A673 (cell line): ENCODE measurements at regions not wholly inside any gene's neighbourhood (a gene's known extent, or its start where the extent isn't known, plus 50 kb on each side); places are given as distances from the start of the nearest gene placed in this dataset.

ENCODE experiments used
- BruUV-seq: library from RNA; stranded (reverse); fragments of 400-500 nt; replicated peaks from 2 replicates; lab custom pipeline; 2021; lab: Mats Ljungman, UMichigan
- CTCF ChIA-PET: fragments of 300-600 bp; sonication (Branson Sonifier 250); formaldehyde crosslinking; loops from one replicate; lab custom pipeline; 2022; ENCODE audit warnings: antibody characterized with exemption; lab: Charles Lee
- POLR2A ChIA-PET: fragments of 300-600 bp; sonication (Branson Sonifier 250); formaldehyde crosslinking; loops from one replicate; lab custom pipeline; 2022; ENCODE audit warnings: antibody characterized with exemption; ENCODE audit not compliant: low non-redundant PET; lab: Charles Lee
- DNase-seq: peaks from one replicate; pipeline ENCODE4 v3.0.0-alpha.2; 2015; ENCODE audit warnings: low spot score
- H3K27ac ChIP-seq: fragments of 200-600 bp; sonication (generic); 2 replicates; pipeline ENCODE4 v1.5.1; 2016; ENCODE audit warnings: mixed run types, low read depth, mild to moderate bottlenecking, mixed read lengths, antibody characterized with exemption, low read length; ENCODE audit not compliant: poor library complexity, severe bottlenecking
- H3K27me3 ChIP-seq: fragments of 200-600 bp; sonication (generic); replicated peaks from 2 replicates; pipeline ENCODE4 v1.6.1; 2017; ENCODE audit warnings: mixed run types, low read depth, mild to moderate bottlenecking, mixed read lengths, antibody characterized with exemption, low read length; ENCODE audit not compliant: insufficient read depth, poor library complexity
- H3K36me3 ChIP-seq: fragments of 200-600 bp; sonication (generic); 2 replicates; pipeline ENCODE4 v1.6.1; 2016; ENCODE audit warnings: mixed run types, mild to moderate bottlenecking, mixed read lengths, antibody characterized with exemption, low read length; ENCODE audit not compliant: insufficient read depth, poor library complexity, severe bottlenecking
- H3K4me1 ChIP-seq: fragments of 200-600 bp; sonication (generic); 2 replicates; pipeline ENCODE4 v1.6.1; 2017; ENCODE audit warnings: mixed run types, mild to moderate bottlenecking, mixed read lengths, antibody characterized with exemption, low read length; ENCODE audit not compliant: insufficient read depth, poor library complexity, severe bottlenecking
- H3K4me3 ChIP-seq: fragments of 200-600 bp; sonication (generic); 2 replicates; pipeline ENCODE4 v1.5.1; 2016; ENCODE audit warnings: low read depth, mixed run types, mild to moderate bottlenecking, mixed read lengths, low read length; ENCODE audit not compliant: poor library complexity, severe bottlenecking
- H3K9me3 ChIP-seq: fragments of 200-600 bp; sonication (generic); 2 replicates; pipeline ENCODE4 v1.6.1; 2016; ENCODE audit warnings: mixed run types, low read depth, mild to moderate bottlenecking, mixed read lengths, antibody characterized with exemption, low read length; ENCODE audit not compliant: poor library complexity, severe bottlenecking
- CTCF ChIP-seq: fragments of 300-800, 200-600 bp; sonication (generic); conservative IDR thresholded peaks from 2 replicates; pipeline ENCODE4 v1.5.1; 2017; ENCODE audit warnings: low read depth, mild to moderate bottlenecking, antibody characterized with exemption, low read length, moderate library complexity, mixed read lengths
- EZH2 ChIP-seq: fragments of 200-600 bp; sonication (generic); IDR thresholded peaks from 2 replicates; pipeline ENCODE4 v1.6.1; 2017; ENCODE audit warnings: borderline replicate concordance, low read depth, mild to moderate bottlenecking, mixed read lengths, antibody characterized with exemption, low read length; ENCODE audit not compliant: poor library complexity, severe bottlenecking
- intact Hi-C: fragments of 100-400 bp; cut with micrococcal nuclease; formaldehyde crosslinking; loops from one replicate; pipeline ENCODE4 v1.10.0; 2022; ENCODE audit not compliant: unreplicated experiment

- intact Hi-C loops = loop anchor here (10.0 kb wide), 1 partner anchor 1063 kb away; no protein-coding TSS in a partner anchor
Measured at GRCh38 chr7:15012135-15012534, 109.6 kb upstream of the DGKB start.

GRCh38 chr7:15011289-15011688, 108.7 kb upstream of the DGKB start:
- Histone ChIP-seq H3K27me3 (no peaks in the 10 kb centered on the region), H3K36me3 (no peaks in the 10 kb centered on the region), H3K4me3 (no peak overlapping the region), H3K9me3 (no peaks in the 10 kb centered on the region), H3K27ac (no peak overlapping the region), H3K4me1 (no peaks in the 10 kb centered on the region)
- CTCF ChIA-PET = no interaction called here
- BruUV-seq = no TSS peak
- no peak for DNase-seq
- POLR2A ChIA-PET = no interaction called here
- intact Hi-C loops = loop anchor here (10.0 kb wide), 1 partner anchor 1064 kb away; no protein-coding TSS in a partner anchor
- TF ChIP-seq CTCF = no peak
- TF ChIP-seq EZH2 = no peak

More at GRCh38 chr7:15012135-15012534, 109.6 kb upstream of the DGKB start:
- ChIA-PET POLR2A (no interaction called here), CTCF (no interaction called here)
- BruUV-seq = no TSS peak
- H3K4me1 ChIP-seq = no peaks in the 10 kb centered on the region
- no peaks in the 10 kb centered on the region for H3K36me3 ChIP-seq
- no peak overlapping the region for H3K4me3 ChIP-seq
- TF ChIP-seq CTCF (no peak), EZH2 (no peak)
- no peaks in the 10 kb centered on the region for H3K9me3 ChIP-seq
- no peaks in the 10 kb centered on the region for H3K27me3 ChIP-seq
- DNase-seq = no peak
- H3K27ac ChIP-seq = no peak overlapping the region

- no peak overlapping the region for H3K27ac ChIP-seq
- POLR2A ChIA-PET = no interaction called here
- H3K36me3 ChIP-seq = no peaks in the 10 kb centered on the region
- H3K4me3 ChIP-seq = no peak overlapping the region
- no peaks in the 10 kb centered on the region for H3K4me1 ChIP-seq
- intact Hi-C loops = no loop called here
- CTCF ChIA-PET = no interaction called here
- no peaks in the 10 kb centered on the region for H3K9me3 ChIP-seq
- BruUV-seq = no TSS peak
- TF ChIP-seq EZH2 = no peak
- peak; percentile 53 for TF ChIP-seq CTCF
- H3K27me3 ChIP-seq = no peaks in the 10 kb centered on the region
- DNase-seq = peak; percentile 25
Measured at GRCh38 chr7:15007507-15007906, 105.0 kb upstream of the DGKB start.
